ENCODE measurements at regions not wholly inside any gene's neighbourhood (a gene's known extent, or its start where the extent isn't known, plus 50 kb on each side); places are given as distances from the start of the nearest gene placed in this dataset.
"Not testable (repeated sequence)": the region's sequence is repeated elsewhere in the genome, so short reads cannot be mapped to it uniquely, and the experiment has no call there.

DNA sequence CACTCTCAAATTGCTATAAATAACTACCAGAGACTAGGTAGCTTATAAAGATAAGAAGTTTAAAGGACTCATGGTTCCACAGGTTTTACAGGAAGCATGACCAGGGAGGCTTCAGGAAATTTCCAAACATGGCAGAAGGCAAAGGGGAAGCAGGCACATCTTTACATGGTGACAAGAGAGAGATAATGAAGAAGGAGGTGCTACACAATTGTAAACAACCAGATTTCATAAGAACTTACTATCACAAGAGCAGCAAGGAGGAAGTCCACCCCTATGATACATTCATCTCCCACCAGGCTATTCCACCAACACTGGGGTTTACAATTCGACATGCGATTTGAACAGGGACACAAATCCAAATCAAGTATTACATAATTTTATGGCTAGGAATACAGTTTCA, 257.7 kb downstream of the BTG1 start:
- DNase-seq (ENCODE audit: low spot score), result no peak

DNA sequence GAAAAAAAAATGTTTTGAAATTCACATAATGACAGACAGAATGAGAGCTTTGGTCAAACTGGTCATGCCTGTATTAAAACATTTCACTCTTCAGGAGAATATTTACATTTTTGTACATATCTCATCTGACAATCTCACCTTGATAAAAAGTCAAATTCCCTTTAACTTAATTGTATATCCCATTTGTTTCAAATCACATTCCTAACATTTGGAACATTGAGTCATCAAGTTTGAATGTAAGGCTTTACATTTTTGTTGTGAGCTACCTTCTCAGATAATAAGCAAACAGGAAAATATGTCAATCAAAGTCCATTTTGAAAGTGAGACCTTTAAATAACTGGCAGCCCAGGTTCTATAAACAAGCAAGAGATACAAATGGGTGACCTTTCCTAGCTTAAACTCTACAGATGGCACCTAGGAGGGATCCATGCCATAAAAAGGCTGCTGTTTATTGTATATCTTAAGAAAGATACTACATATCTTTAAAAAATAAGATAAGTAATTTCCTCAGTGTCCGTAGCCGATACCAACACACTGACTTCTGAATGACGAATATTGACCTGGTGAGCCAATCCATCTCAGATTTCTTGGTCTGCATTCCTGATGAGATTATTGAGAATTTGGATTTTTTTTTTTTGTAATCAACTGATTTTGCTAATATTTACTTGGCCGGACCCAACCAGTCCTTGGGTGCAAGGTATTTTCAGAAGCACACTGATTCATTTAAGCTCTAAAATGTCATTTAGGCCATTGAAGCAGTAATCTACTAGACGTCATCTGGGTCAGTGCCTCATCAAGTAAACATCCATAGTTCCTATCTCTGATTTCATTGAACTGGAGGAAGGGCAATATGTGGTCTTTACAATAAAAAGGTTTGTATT, 259.6 kb downstream of the BTG1 start:
- no peak for DNase-seq (ENCODE audit: low spot score)

DNA sequence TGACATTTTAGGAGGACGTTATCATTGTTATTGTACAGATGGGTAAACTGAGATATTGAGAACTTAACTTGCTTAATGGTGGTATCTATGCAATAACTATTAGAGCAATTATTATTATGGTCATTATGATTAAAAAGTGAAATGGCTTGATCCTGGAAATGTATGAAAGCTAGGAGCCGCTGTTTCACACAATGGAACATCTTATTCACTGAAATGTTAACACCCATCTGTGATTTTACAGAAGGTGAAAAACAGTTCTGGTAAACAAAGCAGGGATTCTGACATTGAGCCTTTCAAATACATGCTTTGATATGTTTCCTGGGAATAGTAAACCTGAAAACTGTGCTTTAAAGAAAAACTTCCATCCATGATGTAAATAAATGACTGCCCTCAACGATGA, 261.4 kb downstream of the BTG1 start:
- no peak for DNase-seq (ENCODE audit: low spot score)

DNA sequence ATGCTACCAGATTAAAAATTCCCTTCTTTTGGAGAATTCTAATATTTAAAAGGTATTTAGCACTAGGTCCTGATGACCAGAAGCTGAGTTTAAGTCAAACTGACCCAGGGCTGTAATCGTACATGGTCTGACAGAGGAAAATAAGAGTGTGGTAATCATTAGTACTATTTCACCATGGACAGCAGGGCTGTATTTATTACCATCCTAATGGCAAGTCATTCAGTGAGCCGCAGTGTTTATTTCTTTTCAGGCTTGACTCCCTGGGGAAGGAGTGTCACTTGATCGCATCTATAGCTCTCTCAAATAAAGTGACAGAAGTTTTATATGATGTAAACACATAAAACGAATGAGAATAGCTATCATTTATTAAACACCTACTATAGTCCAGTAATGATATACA, 261.8 kb downstream of the BTG1 start:
- DNase-seq (ENCODE audit: low spot score), result no peak

DNA sequence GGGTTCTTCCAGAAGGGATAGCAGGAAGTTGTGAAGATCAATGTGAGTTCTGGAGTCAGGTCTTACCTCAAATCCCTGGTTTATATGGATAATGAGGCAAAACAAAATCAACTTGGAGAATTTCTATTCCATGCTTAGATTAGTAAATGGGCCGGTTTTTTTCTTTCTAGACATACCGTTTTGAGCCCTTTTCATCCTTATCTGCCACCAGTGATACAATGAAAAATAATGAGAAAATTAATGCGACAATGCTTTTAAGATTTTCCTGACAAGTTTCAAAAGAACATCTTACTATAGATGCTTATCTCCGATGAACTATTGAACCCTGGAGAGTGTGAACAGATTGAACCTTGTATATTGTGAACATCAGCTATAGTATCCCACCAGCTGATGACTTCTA, 262.7 kb downstream of the BTG1 start:
- DNase-seq (ENCODE audit: low spot score), result no peak

DNA sequence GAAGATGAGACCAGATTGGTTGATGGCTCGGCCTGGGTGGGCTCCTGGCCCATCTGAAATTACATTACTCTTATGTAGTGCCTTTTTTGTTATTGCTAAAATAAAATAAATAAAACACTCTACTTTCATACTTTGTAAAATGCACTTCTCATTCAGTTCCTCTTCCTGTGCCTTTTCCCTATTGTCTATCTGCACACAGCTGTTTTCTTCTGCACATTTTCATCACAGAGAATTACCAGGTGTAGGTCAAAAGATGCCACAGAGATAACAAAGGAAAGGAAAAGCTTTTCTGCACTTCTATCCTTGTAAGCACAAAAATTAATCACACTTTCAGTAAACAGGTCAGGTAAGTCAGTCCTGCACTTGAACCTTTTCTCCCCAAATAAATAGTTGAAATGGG, 265.1 kb downstream of the BTG1 start:
- no peak for DNase-seq (ENCODE audit: low spot score)

DNA sequence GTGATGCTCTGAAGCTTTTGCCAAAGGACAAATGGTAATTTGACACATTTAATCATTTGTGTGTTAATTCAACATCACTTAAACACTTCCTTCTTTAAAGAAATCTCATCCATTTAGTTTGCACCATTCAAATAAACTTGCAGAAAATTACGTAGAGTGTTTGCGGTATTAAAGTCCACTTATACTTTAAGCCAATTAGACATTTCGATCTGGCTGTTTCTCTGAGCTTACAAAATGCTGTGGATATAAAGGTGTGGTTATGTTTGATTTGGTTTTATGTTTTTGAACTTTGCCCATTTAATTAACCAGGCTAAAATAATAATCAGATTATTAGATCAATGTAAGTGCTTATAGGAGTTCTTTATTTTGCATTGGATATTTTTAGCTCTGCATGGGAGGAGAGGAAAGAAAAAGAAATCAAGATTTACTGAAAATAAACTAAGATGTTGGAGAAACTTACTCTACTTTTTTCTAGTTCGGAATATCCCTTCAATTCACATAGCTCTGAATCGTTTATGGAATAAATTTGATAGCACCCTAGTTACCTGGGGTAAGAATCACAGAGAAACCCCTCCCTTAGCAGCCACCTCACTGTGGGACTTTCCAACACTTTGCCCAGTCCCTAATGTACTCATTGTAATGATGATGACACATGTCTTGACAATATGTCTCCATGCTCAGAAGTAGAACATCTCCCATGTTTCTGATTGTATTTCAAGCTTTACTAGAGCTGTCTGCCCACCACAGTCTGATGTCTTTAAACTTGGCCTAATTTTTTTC, 268.0 kb downstream of the BTG1 start:
- peak; percentile 85 for DNase-seq (ENCODE audit: low spot score)

DNA sequence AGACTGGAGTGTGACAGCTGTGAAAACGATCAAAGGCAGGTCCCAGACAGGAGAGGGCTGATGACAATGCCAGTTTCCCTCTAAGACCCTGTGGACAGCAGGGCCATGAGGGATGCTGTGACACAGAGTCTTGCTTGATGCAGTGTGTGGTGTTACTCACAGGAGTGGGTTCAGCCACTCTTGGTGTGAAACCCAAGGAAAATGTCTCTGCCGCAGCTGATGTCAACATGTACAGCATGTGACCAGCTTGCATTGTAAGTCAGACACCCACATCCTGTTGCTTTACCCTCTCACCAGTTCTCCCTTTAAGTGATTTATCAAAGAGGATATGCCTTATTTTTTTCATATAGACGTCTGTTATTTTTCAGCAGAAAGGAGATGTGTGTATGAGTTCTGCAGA, 268.6 kb downstream of the BTG1 start:
- peak; percentile 96 for DNase-seq (ENCODE audit: low spot score)

DNA sequence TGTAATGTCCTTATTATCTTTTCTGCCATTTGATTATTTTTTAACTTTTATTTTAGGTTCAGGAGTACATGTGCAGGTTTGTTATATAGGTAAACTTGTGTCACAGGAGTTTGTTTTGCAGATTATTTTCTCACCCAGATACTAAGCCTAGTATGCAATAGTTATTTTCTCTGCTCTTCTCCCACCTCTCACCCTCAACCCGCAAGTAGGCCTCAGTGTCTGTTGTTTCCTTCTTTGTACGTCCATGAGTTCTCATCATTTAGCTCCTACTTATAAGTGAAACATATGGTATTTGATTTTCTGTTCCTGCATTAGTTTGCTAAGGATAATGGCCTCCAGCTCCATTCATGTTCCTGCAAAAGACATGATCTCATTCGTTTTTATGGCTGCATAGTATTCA, 270.0 kb downstream of the BTG1 start:
- DNase-seq (ENCODE audit: low spot score), result not testable (repeated sequence)

DNA sequence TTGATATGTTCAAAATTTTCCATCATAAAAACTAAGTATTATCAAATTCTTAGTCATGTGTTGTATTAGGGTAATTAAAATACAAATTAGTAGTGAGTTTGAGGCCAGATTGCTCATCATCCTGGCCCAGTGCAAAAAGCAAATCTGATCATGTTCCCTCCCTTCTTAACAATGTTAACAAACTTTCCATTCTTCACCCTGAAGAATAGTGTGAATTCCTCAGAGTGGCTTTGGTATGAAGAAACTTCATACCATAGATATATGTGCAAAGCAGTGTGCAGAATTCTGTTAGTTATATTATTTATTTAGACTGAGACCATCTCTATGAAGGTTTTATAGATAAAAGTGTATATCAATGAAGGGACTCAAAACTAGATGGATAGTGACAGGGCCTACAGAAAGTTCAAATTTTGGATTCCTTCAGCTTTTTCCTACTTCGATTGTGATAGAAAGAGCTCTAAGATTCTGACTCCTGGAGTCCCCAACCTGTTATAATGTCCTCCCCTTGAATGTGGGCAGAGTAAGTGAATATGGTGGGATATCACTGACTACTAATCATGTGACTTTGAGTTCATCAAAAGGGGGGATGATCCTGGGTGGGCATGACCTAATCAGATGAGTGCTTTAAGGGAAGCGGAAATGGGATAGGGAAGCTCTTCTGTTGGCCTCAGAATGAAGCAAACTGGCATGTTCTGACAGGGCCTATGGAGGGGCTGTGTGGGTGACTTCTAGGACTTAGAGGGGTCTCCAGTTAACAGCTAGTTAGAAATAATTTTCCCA, 271.4 kb downstream of the BTG1 start:
- DNase-seq (ENCODE audit: low spot score), result no peak

DNA sequence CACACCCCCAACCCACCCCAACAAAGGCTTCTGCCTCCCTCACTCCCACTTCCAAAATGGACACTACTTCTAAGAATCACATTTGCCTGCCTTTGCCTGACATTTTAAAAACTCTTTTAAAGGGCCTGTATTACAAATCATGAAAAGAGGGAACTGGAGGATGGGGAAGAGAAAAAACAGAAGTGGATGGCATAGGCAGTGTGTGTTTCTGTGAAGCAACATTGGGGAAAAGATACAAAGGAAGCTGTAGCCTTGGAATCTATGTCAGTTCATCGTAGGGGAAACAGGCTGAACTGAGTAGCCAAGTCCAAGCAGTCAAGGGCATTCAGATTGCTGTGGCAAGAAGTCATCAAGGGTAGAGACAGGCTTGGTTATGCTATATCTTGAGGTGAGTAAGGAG, 273.9 kb downstream of the BTG1 start:
- DNase-seq (ENCODE audit: low spot score), result no peak

DNA sequence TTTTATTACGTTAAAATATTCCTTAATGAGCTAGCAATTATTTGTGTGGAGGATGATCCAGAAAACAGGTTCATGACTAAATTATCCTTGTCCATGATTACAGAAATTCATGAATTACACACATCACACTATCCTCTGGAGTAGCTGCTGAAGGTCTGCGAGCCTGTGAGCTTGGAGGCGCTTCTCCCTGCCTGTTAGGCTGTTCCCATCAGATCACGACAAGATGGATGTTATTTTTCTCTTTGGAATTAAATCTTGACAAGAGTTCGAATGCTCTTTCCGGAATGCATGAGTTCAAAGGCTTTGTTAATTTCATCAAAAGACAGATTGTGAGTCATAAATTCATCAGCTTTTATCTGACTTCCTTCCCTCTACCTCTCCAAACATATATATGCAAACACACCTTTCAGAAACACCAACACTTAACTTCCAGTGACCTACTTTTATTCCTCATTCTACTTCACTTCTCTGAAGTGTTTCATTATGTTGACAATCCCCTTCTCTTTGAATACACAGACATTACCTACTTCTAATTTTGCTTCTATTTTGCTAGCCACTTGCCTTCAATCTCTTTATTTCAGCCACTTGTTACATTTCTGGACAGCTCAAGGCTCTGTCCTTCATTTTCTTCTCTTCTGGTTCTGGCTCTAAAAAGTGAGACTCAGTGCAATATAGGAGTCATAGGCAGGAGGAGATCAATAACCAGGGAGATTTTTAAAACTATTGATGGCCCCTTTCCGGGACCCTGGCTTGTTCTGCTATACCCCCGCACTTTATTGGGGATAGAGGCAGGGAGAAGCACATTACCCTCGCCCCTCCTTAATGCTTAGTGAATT, 274.6 kb downstream of the BTG1 start:
- peak; percentile 69 for DNase-seq (ENCODE audit: low spot score)

DNA sequence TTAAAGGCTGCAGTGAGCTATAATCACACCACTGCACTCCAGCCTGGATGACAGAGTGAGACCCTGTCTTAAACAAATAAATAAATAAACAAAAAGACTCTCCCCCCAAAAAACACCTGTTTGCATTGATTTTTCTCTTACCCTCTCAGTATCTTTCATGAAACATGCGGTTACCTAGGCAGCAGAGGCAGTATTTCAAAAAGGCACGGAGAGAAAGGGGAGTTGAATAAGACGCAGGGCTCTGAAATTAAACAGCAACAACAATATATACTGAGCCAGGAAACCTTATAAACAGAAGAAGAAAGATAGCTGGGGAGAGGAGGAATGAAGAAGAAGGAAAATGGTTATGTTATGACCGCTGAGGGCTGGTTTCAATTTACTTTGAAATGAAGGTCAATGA, 277.6 kb downstream of the BTG1 start:
- no peak for DNase-seq (ENCODE audit: low spot score)

DNA sequence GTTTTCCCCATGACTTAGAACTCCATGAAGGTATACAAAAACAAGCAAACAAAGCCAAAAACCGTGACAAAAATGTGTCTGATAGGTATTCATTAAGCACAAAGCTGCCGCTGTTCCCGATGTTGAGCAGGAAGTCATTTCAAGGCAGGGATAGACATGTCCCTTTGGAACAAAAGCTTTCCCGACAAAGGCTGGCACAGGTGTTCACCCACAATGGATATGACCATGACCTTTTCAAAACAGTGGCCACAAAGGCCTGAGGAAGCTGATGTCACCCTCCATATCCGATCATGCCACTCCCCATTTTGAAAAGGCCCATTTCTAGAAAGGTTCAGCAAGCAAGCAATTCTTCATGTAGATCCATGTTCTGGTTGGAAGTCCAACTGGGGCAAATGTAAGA, 279.1 kb downstream of the BTG1 start:
- DNase-seq (ENCODE audit: low spot score), result no peak

DNA sequence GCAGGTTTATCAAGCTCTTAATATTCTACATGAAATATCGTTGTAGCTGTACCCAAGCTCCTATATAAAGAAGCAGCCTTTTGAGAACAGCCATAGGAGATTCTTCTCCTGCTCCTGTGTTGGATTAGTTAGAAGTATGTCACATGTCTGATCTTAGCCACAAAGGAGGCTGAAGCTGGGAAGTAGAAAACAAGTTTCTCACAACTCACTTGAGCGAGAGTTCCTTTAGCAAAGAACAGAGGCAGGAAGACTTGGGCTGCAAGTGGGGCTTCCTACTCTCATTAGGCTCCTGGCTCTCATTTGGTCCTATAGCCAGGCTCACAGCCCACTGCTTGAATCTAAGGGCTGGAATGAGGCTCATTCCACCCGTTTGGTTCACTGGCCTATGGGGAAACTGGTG, 281.9 kb downstream of the BTG1 start:
- no peak for DNase-seq (ENCODE audit: low spot score)

DNA sequence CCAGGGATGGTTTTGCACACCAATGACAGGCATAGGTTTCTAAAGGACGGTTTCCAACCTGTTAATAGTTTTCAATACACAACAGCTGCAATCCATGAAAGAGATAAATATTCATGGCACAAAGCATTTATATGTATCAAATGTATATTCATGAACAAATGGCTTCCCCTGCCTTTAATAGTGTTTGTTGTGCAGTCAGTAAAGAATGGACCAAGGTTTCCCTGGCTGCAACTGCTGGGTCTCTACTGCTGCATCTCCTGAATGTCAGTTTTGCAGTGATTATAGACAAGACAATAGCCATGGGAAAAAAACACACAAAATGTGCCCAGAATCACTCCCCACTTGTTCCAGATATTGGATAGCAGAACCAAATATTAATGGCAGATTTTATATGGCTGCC, 284.1 kb downstream of the BTG1 start:
- no peak for DNase-seq (ENCODE audit: low spot score)

DNA sequence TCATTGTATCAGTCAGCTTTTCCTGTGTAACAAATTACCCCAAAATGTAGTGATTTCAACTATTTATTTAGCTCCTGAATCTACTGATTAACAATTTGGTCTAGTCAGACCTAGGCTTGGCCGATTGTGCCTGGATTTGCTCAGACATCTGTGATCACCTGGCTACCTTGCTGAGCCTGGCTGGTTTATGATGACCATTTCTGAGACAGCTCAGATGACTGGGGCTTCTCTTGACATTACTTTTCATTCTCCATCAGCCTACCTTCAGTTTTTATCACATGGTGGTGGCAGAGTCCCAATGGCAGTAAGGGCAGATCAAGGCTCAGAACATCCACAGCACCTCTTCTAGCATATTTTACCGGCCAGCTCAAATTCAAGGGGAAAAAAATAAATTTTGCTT, 286.3 kb downstream of the BTG1 start:
- no peak for DNase-seq (ENCODE audit: low spot score)

DNA sequence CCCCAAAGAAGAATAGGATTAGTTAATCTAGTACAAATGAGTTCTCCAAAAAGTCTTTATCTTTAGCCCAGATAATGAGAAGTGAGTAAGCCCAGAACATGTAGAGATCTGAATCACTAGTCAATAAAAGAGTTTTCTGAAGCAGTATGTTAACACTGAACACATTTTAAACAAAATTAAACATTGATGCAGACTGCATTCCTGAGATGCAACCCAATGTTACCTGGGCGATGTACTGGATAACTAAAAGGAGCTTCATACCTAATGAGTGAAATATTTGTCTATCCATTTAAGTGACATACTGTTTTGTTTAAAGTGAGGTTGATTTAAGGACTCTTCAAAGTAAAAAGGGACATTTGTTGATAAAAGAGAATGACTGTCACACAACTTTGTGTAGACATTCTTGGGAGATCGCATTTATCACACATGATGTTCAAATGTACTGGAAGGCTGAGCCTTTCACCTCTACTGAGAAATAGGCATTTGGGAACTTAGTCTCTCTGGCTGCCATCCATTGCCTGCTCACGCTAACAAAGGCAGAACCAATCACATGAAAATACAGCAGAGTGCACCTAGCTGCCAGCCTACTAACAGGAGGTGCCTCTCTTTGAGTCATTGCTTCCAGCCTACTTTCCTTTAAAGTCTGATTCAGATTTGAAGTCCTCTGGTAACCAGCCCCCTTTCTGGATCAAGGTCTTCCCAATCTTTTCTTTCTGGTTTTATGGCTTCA, 287.7 kb downstream of the BTG1 start:
- DNase-seq (ENCODE audit: low spot score), result no peak

DNA sequence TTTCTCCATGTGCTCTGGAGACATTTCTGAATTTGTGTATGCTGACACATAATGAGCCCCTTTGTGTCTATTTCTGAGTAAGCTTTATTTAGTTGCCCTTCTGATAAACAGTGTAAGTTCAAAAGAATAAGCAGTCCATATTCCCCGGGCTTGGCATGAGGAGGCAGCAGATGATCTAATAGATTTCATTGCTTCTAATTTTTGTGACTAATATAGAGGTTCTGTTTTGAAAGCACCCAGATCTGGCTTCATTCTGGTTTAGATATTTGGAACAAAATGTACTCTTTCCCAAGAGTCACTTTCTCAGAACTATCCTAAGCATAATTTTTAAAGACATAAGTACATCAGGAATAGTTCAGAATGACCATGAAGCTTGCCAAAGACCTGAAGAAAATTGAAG, 290.9 kb downstream of the BTG1 start:
- peak; percentile 22 for DNase-seq (ENCODE audit: low spot score)

DNA sequence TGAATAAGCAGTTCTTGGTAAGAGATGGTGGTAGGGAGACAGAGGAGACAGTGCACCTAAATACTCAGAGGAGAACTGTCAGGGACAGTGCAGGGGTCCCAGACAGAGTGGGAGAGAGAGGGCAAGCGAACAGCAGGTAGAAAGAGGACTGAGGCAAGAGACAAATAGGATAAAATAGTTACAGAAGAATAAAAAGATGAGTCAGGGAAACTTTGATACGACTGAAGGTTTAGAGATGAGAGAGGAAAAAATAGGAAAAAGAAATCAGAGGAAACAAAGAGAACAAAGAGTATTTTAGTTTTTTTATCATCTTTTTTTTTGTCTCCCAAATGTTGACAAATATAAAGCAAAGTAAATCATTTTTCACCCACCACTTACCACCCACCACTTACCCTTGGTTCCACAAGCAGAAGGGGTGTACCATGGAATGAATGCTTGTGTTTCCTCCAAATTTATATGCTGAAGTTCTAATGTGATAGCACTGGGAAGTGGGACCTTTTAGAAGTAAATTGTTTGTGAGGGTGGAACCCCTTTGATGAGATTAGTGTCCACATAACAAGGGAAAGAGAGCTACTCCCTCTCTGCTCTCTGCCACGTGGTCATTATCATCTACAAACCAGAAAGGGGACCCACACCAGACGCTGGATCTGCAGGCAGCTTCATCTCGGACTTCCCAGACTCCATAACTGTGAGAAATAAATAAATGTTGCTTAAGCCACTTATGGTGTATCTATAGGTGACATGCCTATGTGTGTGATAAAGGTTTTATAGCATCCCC, 292.1 kb downstream of the BTG1 start:
- no peak for DNase-seq (ENCODE audit: low spot score)

All from CD4-positive, alpha-beta T cell treated with Interleukin-2 at 100 ng/mL for 4 hours (primary cell).